WI38 (cell line): ENCODE measurements at regions not wholly inside any gene's neighbourhood (a gene's known extent, or its start where the extent isn't known, plus 50 kb on each side); places are given as distances from the start of the nearest gene placed in this dataset.

Experiments used
- H3K4me3 ChIP-seq: 2 replicates; pipeline ENCODE4 v1.5.1; 2011; ENCODE audit warnings: low read depth, mild to moderate bottlenecking, control low read depth, low read length
- CTCF ChIP-seq: IDR thresholded peaks from 2 replicates; pipeline ENCODE4 v1.5.1; 2012; ENCODE audit warnings: low read depth, mild to moderate bottlenecking, control low read depth, low read length

GRCh38 chr18:22868831-22869230 lies 64.3 kb upstream of the RBBP8 start:
- no peak overlapping the region for H3K4me3 ChIP-seq
- TF ChIP-seq CTCF = no peak

GRCh38 chr18:22871809-22872525 lies 61.2 kb upstream of the RBBP8 start:
- no peak overlapping the region for H3K4me3 ChIP-seq
- TF ChIP-seq CTCF = no peak

GRCh38 chr18:22872900-22873537 lies 60.1 kb upstream of the RBBP8 start:
- H3K4me3 ChIP-seq = no peak overlapping the region
- no peak for TF ChIP-seq CTCF

DNA sequence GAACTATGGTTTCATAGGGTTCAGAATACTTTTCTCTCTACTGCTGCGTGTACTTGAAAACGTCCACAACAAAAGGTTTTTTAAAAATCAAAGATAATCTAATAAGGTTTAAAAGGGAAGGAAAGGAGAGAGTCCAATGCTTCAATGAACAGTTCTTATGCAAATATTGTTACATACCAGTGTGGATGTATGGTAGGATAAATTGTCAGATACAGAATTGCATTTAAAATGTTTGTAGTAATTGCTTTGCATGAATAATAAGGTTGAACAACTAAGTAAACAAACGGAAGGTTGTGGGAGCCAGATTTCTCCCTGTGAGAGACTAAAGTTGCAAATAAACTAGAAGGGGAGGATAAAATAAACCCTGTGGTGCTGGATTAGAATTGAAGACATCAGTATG lies 53.8 kb upstream of the RBBP8 start:
- TF ChIP-seq CTCF = no peak
- no peak overlapping the region for H3K4me3 ChIP-seq

GRCh38 chr18:22882084-22882483 lies 51.0 kb upstream of the RBBP8 start:
- no peak overlapping the region for H3K4me3 ChIP-seq
- TF ChIP-seq CTCF = no peak

- TF ChIP-seq CTCF = no peak
- no peak overlapping the region for H3K4me3 ChIP-seq
These were observed 49.9 kb upstream of the RBBP8 start for GRCh38 chr18:22883179-22883578.
